ENCODE measurements at regions not wholly inside any gene's neighbourhood (a gene's known extent, or its start where the extent isn't known, plus 50 kb on each side); places are given as distances from the start of the nearest gene placed in this dataset.

- ChIA-PET CTCF (ENCODE audit: low intra/inter-chr PET ratio, low total read pairs) (no interaction called here), POLR2A (no interaction called here)
- H3K79me2 ChIP-seq (ENCODE audit: insufficient read depth, low read length) = no peaks in the 10 kb centered on the region
- H2AFZ ChIP-seq (ENCODE audit: low read length) = no peak overlapping the region
- no peak overlapping the region for H3K4me2 ChIP-seq (ENCODE audit: low read depth, low read length)
- BruUV-seq (replicated peaks) = no TSS peak
- in situ Hi-C loops (cut with HindIII; ENCODE audit: extremely low pct_ligation_motif_present, low pct_unique_long_range_greater_than_20kb) (no loop called here), intact Hi-C loops (cut with micrococcal nuclease; ENCODE audit: unreplicated experiment) (no loop called here)
- FAIRE-seq (no peak), DNase-seq (ENCODE audit: low spot score) (no peak), ATAC-seq (no peak)
- no peak for TF ChIP-seq ATF4 (CRISPR knock-in tag; IDR thresholded peaks at IDR 0.05)
- TF ChIP-seq GLI4 (CRISPR knock-in tag; IDR thresholded peaks at IDR 0.05; ENCODE audit: borderline replicate concordance) = no peak
- TF ChIP-seq SALL1 (CRISPR knock-in tag; IDR thresholded peaks at IDR 0.05) = no peak
- TF ChIP-seq ZNF792 (CRISPR knock-in tag; IDR thresholded peaks at IDR 0.05) = no peak
- TF ChIP-seq KDM3A (CRISPR knock-in tag; IDR thresholded peaks at IDR 0.05; ENCODE audit: low read depth) = no peak
- TF ChIP-seq ZNF580 (CRISPR knock-in tag; IDR thresholded peaks at IDR 0.05; ENCODE audit: borderline replicate concordance, low read depth) = no peak
- TF ChIP-seq BHLHE40 (IDR thresholded peaks at IDR 0.05; ENCODE audit: low read length) = no peak
- no peak for TF ChIP-seq IRF9 (CRISPR knock-in tag; IDR thresholded peaks at IDR 0.05; ENCODE audit: borderline replicate concordance)
- TF ChIP-seq ZNF589 (CRISPR knock-in tag; conservative IDR thresholded peaks at IDR 0.05) = no peak
- TF ChIP-seq ZNF564 (CRISPR knock-in tag; IDR thresholded peaks at IDR 0.05) = no peak
- no peak for TF ChIP-seq NPAS2 (CRISPR knock-in tag; IDR thresholded peaks at IDR 0.05; ENCODE audit: borderline replicate concordance)
- TF ChIP-seq ZNF512B (CRISPR knock-in tag; IDR thresholded peaks at IDR 0.05; ENCODE audit: borderline replicate concordance) = no peak
- no peaks in the 10 kb centered on the region for H4K20me1 ChIP-seq (ENCODE audit: insufficient read depth, low read length)
- no peaks in the 10 kb centered on the region for H3K27me3 ChIP-seq (ENCODE audit: control insufficient read depth in 1 of 2, insufficient read depth in 2 of 2, low read length in 2 of 2)
- no peak overlapping the region for H3K9ac ChIP-seq (ENCODE audit: insufficient read depth, low read depth, low read length)
- H3K27ac ChIP-seq (ENCODE audit: extremely low read length, insufficient read depth, low read length) = no peak overlapping the region
- H3K36me3 ChIP-seq (replicated peaks in 1 of 2; ENCODE audit: control insufficient read depth in 1 of 2, insufficient read depth in 2 of 2, low read length in 2 of 2) = no peaks in the 10 kb centered on the region
- H3K4me1 ChIP-seq (ENCODE audit: insufficient read depth, low read length) = no peaks in the 10 kb centered on the region
- no peak overlapping the region for H3K4me3 ChIP-seq (replicated peaks in 1 of 3; ENCODE audit: insufficient read depth in 1 of 3, low read depth in 2 of 3, low read length in 3 of 3)
- WGBS (ENCODE audit: low lambda C conversion rate) = 0% methylated on average over 2 of the region's 2 CpGs
- H3K9me3 ChIP-seq (ENCODE audit: low read length) = peaks cover 48% of the 10 kb centered on the region
These were observed 674.4 kb downstream of the SEMA5A start for GRCh38 chr5:8871446-8871845.
